GM19452 (cell line): ENCODE measurements at regions not wholly inside any gene's neighbourhood (a gene's known extent, or its start where the extent isn't known, plus 50 kb on each side); places are given as distances from the start of the nearest gene placed in this dataset.

ENCODE experiments used
- ATAC-seq: cut with Tn5 transposase; IDR thresholded peaks from one replicate; pipeline ENCODE4 v1.9.1; 2021; ENCODE audit not compliant: unreplicated experiment

DNA sequence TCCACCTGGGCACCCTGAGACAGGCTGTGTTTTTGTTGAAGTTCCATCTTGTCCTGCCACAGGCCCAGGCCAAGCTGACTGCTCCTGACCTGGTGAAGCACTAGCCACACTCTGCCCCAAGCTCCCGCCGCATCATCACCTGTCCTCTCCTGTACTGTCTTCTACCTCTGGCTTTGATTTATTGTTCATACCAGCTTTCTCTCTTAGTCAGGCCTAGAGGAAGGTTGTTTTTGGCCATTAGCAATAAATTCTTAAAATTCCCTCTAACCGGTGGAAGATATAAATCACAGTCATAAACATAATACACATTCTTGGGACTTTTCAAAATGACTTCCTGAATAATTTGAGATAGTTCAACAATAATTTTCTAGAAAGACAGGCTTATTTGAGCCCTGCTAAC, 169.4 kb downstream of the DAD1 start:
- ATAC-seq, result no peak

DNA sequence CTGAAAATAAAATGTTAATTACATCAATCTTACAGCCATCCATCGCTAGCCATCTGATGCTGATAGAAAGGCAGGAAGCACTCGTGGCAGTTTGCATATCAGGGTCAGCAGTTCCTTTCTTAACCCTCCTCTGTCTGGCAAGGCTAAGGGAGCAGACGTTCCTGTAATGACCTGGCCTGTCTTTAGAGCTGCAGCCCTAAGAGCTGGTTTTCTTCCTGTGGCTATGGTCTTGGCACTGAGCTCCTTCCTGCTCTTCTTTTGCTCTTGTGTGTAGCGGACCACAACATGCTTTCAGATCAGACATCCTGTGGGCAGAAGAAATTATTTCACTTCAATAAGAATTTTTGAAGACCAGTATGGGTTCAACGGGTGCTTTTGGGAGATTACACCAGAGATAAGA, 170.4 kb downstream of the DAD1 start:
- no peak for ATAC-seq

DNA sequence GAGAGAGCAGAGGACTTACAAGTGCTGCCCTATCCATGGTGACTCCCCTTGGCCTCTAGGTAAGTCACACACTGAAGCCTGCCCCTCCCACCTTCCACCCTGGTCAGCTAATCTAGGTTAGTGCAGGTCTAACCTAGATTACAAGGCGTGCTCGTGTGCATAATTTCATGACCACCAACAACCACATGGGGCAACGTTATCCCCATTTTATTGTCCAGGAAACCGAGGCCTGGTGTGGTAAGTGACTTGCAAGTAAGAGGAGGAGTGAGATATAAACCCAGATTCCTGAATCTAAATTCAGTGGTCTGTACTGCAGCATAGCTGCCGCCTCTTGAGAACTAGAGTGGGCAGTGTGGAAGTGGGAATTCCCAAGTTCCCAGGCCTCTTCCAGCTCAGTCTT, 171.1 kb downstream of the DAD1 start:
- ATAC-seq, result no peak

DNA sequence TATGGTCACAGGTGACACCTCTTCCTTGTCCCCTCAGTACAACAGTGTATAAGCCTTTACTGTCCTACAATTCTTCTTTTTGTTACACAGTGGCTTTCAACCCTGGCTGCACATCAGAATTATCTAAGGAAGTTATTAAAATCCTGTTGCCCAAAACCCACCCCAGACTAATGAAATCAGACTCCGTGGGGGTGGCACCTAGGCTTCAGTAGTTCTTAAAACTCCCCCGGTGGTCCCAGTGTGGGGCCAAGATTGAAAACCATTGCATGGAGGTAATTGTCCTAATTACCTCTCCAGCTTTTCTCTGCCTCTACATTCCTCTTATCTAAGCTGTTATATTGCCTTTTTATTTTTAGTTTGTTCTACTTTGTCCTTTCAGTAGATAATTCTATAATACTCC, 172.8 kb downstream of the DAD1 start:
- no peak for ATAC-seq

DNA sequence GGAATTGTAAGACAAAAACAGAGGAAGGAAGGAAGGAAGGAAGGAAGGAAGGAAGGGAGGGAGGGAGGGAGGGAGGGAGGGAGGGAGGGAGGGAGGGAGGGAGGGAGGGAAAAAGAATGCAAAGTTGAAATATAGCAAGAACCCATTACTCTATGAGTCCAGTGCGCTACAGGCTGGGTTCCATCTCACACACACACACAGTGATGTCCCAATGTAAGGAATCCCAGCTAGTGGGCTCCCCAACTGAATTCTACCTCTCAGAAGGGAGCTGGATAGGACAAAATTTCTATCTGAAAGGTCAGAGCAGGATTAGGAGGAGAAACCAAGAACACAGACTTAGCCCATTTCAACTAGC, 173.4 kb downstream of the DAD1 start:
- no peak for ATAC-seq

DNA sequence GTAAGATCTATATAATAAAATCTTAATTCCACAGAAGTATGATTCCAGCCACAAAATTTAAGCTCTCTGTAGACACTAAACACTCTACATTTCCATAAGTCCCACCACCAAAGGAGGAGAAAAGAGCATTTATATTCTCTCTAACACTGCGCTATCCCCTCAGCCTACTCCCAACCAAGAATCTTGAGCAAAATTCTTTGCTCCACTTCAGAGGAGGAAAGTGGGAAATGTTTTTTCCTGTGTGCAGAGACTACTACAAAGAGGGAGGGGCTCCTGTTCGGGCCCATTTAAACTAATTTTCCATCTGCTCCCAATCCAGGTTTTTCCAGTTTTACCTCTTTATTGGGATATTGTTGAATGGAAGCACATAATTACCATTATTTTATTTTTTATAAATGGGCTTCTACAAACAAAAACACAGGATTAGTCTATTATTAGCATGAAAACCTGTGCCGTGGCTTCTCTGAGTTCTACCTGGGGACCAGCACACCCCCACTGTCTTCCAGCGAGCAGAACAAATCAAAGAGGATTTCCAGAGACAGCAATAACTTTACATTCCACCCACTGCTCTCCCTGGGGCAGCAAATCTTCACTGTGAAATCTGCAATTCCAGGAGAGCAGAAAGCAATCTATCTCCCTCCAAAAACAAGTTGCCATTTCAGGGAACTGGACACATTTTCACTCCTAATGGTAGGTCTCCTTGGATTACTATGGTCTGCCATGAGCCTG, 174.0 kb downstream of the DAD1 start:
- no peak for ATAC-seq

DNA sequence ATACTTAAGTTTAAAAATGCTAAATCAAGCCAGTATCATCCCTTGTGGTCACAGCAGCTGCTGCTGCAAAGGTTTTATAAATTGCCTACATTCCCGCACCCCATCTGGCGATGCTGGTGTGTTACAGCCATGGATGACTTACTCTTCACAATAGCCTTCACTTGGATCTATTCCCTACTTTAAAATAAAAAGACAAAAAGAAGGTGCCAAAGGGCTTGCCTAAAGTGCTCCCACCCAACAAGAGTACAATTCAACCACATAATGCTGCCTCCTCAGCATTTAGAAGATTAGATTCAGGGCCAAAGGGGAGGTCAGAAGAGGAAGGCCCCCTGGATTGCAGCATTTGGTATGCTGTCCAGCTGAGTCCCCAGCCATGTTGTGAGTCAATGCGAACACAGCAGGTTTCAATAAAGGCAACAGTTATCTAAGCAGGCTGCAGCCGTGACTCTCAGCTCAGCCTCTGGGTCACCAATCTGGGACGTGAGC, 176.1 kb downstream of the DAD1 start:
- no peak for ATAC-seq

DNA sequence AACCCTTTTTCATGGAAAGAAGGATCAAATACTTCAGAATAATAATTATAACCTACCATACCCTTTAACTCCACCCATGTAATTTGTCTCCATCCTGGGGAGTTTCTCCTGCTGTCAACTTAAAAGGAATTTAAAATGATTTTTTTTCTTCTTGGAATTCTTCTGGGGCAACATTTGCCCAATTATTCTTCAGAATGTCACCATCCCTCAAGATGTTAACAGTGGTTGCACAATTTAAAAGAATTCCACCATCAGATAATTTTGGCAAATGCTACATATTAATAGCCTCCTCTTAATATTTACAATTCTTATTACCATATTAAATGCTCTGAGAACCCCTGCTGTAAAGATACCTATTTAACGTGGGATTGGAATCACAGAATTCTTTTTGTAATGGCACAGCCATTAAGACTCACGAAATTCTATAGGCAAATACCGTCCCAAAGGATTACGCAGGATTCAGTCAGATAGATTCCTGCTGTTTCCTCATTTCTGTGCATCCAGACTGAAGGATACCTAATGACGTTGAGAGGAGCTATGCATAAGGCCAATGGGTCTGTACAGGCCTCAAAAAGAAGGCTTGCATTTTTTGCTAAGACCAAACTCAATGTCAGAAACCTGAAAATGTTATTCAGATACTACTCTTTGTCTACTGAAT, 177.5 kb downstream of the DAD1 start:
- ATAC-seq, result no peak

DNA sequence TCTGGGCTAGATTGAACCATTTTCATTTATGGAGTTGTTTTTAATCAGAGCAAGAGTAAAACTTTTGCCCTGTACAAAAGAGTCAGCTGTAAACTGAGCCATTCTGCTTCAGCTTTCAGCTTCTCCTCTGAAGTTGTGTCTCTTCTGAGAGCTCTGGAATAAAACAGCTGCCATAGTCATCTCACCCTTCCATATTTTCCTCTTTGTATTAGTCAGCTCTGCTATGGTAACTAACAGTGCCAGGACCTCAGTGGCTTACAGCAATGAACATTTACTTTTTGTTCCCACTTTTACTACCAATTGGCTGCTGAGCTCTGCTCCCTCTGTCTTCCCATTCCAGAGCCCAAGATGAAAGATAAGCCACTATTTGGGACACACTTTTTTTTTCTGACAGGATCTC, 178.5 kb downstream of the DAD1 start:
- no peak for ATAC-seq

DNA sequence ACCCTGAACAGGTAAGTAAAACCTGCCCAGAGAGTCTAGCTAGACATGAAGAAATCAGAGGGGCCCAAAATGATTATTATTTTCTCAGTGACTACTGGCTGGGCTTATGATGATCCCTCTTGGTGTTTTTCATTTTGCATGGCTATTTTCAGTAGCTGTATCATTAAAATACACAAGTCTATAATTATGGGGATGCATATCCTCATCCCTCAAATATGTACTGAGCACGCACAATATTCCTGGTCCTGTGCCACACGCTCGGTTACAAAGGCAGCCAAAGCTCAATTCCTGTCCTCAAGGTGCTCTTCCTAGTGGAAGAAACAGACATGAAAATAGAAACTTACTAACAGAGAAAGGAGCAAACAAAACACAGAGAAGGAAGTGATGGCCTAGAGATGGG, 180.0 kb downstream of the DAD1 start:
- no peak for ATAC-seq

DNA sequence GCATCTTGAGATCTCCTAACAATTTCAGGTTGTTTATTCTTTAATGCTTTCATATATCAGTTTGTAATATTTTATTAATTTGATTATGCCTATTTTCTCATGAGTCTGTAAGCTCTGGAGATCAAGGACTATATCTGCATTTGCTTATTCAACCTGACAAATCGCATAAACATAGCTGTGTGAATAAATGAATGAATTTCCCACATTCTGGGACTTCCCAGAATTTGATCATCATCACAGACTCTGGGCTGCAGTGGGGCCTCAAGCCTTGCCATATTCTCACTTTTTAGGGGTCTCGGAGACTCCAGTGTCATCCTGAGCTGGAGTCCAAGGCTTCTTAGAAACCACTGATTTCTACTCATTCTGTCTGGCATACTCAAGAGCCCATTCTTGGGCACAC, 180.5 kb downstream of the DAD1 start:
- ATAC-seq, result no peak

DNA sequence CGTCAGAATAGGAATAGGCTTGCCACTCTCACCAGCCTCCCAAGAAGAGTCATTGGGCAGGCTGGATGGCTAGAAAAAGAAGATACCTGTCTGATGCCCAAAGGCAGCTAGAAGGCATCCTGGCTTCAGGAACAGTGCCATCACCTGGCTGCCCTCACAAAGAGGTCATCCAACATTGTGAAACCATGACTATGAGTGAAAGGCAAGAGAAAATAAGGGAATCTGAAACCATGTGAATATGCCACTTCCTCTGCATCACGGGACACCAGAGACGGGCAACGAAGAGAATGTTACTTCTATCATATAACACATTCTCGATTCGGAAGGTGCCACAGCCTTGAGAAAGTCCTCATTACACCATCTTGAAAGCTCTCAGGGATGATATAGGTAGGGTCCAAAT, 182.0 kb downstream of the DAD1 start:
- ATAC-seq, result no peak

DNA sequence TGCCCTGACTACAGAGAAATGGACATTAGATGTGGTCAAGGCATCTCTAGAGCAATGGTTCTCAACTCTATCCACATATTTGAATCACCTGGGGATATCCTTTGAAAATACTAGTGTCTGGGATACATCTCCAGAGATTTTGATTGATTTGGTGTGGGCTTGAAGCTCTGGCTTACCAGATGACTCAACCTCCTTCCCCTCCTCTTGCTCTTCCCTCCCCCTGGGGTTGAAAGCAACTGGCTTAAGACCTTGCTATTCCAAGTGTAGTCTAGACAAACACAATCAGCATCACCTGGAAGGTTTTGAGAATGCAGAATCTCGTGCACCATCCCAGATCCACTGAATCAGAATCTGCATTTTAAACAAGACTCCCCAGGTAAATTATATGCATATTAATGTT, 183.8 kb downstream of the DAD1 start:
- ATAC-seq, result no peak

DNA sequence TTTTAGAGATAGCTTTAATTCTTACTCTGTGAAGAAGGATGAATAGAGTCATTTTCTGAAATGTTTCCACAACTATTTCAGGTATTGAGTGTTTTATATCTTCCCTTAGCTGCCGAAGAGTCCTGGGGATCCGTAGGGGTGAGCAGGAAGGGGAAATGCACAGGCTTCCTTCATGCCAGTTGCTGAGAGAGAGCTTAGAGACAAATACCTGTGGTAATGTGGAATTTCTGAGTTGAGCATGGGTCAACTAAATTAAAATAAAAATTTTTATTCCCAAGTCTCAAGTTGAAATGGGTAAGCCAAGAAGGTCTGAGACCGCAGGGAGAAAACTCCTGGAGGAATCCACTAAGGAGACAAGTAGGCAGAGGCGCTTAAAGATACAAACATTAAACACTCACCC, 185.7 kb downstream of the DAD1 start:
- no peak for ATAC-seq

DNA sequence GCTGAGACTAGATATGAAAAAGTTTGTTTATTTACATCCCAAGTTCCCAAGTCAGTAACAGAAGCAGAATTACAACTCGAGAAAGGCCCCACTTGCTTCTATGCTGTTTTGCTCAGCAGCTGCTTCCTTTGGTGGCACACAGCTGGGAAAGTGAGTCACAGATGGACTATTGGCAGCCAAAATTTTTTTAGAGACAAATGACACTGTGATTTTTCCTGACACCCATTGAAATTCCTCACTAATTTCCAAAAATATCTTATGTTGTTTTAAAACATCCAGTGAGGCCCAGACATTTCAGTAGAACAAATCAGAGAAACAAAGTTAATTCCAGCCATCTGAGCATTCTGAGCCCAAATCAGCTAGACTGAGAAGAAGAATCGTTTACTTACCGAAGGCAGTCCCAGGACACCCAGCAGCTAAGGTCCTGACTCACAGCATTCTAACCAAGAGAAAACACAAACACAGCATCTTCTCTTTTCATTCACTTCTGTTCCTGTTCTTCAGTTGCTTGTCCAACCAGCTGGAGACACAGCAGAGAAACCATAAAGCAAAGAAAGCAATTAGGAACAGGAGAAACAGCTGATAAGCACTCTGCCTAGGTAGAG, 188.3 kb downstream of the DAD1 start:
- ATAC-seq, result no peak

DNA sequence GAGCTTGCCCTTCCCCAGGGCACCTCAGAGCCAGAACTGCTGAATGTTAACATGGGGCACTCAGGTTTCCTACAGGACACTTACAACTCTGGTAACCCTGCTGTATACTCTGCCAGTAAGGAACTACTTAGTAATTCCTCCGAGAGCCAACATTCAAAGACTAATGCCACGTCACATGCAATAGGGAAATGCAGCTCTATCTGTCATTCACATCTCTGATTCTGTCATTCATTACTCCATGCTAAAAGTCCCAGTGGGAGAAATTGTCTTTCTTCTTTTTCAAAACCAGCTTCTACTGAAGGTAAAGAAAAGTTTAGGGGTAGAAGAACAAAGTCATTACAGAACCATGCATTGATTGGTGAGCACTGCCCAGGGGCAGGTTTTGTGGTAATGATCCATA, 189.2 kb downstream of the DAD1 start:
- no peak for ATAC-seq

DNA sequence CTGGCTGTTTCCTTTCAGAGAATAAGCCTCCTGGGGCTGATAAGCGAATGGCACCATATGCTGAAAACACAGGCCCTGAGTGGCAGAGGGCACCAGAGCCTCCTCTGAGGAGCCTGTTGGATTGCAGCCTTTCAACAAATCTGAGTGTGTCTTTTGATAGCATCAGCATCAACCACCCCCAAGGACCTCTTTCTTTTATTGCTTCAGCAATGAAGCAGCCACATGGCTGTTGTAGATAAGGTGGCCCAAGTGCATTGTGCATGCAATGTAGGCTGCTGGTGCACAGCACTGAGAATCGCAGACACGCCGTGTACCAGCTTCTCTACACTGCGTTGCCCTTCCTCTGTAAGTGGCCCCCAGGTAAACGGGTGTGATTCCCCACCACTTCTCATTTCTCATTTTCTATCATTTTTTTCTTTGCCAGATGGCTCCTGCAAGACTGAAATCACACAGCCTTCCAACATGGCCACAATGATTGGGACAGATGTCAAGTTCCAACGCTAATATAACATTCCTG, 191.7 kb downstream of the DAD1 start:
- no peak for ATAC-seq

DNA sequence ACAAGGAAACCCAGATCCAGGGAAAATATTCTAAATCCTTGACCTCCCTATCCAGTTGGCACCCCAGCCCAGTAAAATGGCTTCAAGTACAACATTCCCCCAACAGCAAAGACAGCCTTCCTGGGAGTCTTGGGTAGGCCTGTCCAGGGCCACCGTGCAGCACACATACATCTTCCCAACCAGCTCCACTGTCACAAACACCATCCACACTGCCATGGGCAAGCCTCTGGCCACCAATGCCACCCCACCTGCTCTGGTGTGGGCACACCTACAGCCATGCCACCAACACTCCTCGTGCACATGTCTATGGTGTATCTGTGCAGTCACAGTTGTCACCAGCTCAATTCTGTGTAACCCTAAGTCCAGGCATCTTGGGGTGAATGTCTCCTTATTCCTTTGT, 193.2 kb downstream of the DAD1 start:
- ATAC-seq, result no peak

DNA sequence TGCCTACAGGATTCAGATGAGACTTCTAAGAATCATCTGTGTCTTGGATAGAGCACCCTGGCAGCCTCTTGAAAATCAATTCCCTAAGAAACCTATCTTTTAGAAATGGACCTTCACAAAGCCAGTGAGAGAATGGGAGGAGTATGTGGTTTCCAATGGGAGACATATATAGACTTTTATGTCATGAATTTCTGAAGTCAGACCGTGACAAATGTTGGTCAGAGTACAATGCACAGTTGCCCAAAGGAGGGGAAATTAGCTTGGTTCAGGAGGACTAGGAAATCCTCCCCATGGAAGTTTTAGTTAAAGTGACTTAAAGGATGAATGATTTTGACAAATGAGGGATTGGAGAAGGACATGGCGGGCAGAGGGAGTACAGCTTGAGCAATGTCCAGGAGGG, 194.4 kb downstream of the DAD1 start:
- no peak for ATAC-seq

DNA sequence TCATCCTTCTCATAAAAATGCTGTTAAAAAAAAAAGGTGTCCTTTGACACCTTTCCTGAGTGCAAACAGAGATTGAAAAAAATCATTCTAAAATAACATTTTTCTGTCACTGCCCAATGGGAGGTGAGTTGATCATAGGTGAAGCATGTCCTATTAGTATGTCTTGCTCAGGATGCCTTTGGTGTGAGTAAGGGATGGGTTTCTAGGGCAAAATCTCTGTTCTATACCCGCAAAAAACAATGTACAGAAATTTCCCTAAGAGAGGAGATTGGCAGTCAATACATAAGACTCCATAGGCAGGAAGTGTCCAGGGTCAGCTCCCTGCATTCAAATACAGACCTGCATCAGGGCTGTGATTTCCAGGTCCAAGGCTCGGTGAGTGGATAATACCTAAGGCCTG, 195.2 kb downstream of the DAD1 start:
- no peak for ATAC-seq

DNA sequence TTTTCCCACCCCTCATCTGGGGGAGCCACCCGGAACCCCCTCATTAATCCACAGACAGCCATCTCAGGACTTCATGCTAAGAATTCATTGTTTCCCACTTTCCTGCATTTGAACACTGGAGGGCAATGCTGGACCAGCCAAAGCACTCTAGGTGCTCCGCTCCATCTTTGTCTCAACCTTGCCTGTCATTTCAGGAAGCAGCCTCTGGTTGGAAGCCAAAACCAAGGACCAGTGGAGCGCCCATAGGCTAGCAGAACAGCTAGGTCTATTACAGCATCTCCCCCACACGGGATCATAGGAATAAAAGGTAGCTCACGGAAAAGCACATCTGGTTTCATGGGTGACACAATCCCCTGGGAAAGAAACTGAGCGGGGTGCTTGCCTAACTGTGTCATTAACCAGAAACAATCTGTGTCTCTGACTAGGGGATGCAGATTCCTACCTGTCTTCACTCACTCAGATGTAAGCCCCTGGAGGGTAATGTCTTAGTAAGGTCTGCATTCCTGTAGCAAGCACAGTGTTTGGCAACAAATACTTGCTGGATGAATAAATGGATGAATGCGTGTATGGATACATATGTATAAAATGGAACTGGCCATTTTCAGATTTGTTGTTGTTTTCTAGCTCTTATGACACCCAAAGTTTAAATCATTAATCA, 197.0 kb downstream of the DAD1 start:
- no peak for ATAC-seq
